HG03095 (cell line): ENCODE measurements at regions not wholly inside any gene's neighbourhood (a gene's known extent, or its start where the extent isn't known, plus 50 kb on each side); places are given as distances from the start of the nearest gene placed in this dataset.
"Not testable (repeated sequence)": the region's sequence is repeated elsewhere in the genome, so short reads cannot be mapped to it uniquely, and the experiment has no call there.

ENCODE experiments used
- ATAC-seq: cut with Tn5 transposase; IDR thresholded peaks from one replicate; pipeline ENCODE4 v1.9.1; 2021; ENCODE audit warnings: moderate library complexity; ENCODE audit not compliant: unreplicated experiment

GRCh38 chr1:78203410-78203982, 157.7 kb downstream of the GIPC2 start:
- not testable (repeated sequence) for ATAC-seq

- no peak for ATAC-seq
These were observed 164.4 kb downstream of the GIPC2 start for GRCh38 chr1:78210175-78210574.

DNA sequence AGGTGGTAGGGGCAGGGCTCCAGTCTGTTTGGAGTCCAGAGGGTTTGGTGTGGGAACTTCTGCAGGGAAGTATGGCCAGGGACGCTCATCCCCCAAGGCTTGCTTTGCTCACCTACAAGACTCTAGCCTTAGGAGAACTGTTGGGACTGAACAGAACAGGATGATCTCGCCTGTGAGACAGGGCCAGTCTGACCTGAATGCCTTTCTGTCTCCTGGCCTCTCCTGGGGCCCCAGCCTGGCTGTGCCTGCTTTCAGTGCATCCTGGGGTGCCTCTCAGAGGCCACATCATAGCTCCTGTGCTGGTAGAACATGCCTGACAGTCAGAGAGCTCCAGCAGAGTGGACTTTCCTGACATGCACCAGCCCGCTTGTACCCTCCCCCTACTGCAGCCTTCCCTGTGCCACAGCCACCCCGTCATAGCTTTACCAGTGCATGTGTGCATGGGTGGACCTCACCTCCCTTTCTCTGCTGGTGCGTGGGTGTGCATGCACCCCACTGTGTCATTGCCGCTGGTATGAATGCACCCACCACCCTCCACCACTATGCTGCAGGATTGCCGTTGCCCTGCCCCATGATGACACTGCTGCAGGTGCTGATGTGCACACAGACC, 165.8 kb downstream of the GIPC2 start:
- no peak for ATAC-seq

GRCh38 chr1:78214334-78214733, 168.6 kb downstream of the GIPC2 start:
- no peak for ATAC-seq

DNA sequence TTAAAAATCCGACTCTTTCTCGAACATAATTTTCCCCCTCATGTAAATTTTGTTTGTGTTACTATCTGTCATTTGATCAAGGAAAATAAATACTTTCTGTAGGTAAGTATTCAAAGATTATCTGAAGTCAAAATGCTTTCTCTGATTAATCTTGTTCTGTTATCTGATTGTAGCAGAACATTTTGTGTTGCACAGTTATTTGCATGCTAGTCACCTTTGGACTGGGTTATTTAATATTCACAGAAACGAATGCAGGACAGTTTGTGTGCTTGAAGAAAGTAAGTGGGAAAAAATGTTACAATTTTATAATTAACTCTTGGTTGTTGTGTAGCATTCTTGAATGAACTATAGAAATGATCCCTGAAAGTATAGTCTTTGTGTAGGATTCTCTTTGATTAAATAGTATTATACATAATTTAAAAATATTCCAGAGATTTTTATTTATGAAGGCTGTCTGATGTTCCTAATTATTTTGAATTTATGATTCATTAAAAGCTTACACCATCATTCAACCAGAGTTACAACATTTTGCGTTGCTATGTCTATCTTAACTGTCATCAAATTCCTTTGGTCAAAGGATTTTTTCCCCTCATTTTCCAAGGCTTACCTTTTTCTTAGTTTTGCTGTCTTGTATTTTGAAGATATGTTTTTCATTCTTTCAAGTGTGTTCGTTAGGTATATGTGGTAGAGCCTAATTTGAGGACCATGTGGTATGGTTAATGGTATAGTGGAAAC, 176.6 kb downstream of the GIPC2 start:
- no peak for ATAC-seq

DNA sequence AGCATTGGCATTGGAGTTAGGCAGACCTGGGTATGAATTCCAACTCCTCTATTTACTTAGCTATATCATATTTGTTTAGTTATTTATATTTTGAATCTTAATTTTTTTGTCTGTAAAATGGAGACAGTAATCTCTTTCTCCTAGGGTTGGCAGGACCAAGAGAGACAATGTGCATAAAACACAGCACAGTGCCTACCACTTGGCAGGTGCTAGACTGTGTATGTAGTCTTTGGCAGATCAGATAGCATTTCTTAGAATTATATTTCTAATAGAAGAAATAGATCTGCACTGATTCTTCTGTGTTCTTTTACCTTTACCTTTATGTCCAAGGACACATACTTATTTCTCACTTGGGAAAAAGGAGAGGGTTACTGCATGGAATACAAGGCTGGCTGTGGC, 177.2 kb downstream of the GIPC2 start:
- ATAC-seq = no peak

DNA sequence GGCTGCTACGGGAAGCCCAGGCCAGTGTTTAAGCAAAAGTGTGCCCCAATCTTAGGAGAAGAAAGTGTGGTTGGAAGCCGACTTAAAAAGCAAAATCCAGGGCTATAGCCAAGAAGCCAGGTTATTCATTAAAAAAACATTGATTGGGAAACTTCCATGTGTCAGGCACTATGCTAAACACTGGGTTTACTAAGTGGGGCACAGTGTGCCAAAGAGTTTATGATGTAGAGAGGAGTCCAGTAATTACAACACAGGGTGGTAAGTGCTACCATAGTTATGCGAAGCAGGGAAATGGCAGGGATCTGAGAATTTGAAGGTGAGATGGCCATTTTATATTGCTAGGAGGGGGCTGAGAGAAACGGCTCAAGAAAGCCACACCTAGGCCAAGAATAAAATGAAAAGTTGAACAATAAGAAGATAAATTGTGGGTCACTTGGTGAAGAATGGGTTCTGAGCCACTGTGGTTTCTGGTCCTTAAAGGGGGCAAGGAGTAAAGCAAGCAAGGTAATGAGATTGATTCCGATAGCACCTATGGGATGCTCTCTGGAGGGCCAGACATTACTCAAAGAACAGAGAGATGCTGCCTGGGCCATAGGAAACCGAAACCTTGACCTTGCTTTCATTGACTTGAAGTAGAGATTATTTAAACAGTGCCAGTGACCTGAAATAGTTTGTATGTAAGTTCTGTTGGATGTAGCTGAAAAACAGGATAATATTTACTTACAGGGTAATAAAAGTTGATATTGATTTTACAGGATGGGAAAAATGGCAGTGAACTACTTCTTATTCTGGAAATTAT, 177.8 kb downstream of the GIPC2 start:
- no peak for ATAC-seq

- no peak for ATAC-seq
These were observed 178.6 kb downstream of the GIPC2 start for GRCh38 chr1:78224246-78224785.

DNA sequence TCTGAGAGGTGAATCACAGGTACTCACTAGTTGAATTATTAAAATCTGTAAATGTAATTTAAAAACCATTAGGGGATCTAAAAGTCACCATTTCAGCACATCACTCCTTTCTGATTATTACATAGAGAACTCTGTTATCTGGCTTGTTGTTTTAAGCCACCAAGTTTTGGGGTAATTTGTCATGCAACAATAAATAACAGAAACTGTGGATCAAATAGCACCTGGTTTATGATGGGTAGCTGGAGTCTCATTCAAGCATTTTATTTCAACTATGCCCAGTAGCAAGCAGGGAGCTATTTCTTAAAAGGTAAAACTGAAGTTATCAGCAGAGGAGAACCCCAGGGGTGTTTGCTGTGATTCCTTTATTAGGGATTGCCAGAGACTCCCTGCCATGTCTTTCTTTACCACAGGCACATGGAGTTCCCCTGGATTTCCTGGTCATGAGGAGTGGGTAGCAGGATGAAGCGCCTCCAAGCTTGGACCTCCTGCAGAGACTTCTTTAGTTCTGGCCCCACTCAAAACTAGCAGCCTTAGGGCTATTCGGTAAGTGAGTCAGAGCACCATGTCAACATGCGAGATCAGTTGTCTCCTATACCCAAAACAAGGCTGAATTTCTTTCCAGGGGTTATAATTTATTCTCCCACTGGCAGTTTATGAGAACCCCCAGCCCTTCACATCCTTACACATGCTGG, 179.2 kb downstream of the GIPC2 start:
- no peak for ATAC-seq

DNA sequence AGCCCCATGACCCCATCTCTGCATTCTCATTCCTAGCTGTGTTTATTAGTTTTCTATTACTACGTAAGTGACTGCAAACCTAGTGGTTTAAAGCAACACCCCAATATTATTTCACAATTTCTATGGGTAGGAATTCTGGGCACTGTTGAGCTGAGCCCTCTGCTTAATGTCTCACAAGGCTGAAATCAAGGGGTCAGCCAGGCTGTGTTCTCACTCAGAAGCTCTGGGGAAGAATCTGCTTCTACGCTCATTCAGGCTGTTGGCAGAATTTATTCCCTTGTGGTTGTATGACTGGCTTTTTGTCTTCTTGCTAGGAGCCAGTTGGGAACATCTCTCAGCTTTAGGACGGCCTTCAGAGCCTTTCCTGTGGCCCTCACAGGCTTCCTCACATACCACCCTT, 181.0 kb downstream of the GIPC2 start:
- no peak for ATAC-seq

DNA sequence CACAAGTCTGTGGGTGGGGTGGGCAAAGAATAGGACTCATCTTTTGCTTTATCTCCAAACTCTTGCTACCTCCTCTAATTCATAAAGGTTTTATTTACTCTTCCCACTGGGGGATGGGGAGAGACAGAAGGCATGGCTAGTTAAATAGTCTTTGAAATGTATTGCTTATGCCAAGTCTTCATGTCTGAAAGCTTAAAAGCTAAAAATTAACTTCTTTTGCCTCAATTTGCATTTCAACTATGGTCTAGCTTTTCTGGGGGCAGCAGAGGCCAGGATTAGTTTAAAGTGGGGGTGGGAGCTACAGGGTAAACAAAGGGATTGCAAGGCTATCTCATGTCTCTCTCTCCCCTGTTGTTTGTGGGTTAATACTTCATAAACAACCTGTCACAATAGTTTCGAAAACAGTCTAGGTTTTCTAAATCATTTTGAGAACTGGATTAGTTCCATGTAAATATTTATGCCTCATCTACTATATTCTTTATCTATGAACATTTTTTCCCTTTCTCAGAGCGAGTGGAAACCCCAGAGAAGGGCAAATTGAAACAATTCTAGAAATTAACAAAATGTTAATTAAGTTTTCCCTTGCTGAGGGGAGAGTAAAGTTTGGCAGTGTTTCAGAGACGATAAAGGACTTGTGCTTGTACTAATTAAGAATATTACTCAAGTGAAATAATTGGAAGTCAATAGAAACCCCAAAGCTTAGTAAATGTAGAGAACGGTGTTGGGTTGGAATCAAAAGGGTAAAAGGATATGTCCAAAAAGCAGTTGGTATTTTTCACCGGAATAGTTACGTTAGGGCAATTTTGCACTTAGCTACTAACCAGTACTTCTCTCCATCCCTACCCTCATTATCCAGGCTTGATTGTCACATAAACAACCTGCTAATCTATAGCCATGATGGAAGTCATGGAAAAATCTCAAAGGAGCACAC, 182.2 kb downstream of the GIPC2 start:
- no peak for ATAC-seq

- no peak for ATAC-seq
These were observed 183.6 kb downstream of the GIPC2 start for GRCh38 chr1:78229344-78229743.

DNA sequence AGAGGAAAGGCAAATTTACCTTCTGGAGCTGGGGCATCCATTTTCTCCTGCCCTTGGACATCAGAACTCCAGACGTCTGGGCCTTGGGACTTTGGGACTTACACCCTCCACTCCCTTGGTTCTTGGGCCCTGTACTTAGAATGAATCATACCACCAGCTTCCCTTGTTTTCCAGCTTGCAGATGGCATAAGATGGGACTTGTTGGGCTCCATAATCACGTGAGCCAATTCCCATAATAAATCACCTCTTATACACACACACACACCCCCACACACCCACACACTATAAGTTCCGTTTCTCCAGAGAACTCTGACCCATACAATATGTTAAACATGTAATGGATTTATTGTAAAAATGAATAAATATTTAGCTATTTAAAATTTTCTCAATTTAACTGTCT, 185.7 kb downstream of the GIPC2 start:
- ATAC-seq = no peak

DNA sequence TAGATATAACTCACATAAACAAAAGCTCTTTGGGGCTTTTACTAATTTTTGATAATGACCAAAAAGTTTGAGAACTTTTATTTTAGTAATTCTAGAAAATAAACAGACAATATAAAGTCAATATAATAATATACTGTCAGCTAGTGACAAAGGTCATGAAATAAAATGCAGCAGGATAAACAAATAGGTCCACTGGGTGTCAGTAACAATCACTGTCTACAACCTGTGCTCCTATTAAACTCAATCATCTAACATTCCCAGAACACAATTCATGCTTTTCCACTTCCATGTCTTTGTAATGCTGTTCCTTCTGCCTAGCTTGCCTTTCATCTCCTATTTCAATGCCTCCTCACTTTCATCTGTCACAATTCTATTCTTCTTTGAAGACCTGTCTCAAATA, 186.1 kb downstream of the GIPC2 start:
- no peak for ATAC-seq

GRCh38 chr1:78232630-78233029, 186.9 kb downstream of the GIPC2 start:
- ATAC-seq = no peak

GRCh38 chr1:78234496-78234895, 188.7 kb downstream of the GIPC2 start:
- ATAC-seq = no peak

- no peak for ATAC-seq
These were observed 190.9 kb downstream of the GIPC2 start for GRCh38 chr1:78236716-78237115.

DNA sequence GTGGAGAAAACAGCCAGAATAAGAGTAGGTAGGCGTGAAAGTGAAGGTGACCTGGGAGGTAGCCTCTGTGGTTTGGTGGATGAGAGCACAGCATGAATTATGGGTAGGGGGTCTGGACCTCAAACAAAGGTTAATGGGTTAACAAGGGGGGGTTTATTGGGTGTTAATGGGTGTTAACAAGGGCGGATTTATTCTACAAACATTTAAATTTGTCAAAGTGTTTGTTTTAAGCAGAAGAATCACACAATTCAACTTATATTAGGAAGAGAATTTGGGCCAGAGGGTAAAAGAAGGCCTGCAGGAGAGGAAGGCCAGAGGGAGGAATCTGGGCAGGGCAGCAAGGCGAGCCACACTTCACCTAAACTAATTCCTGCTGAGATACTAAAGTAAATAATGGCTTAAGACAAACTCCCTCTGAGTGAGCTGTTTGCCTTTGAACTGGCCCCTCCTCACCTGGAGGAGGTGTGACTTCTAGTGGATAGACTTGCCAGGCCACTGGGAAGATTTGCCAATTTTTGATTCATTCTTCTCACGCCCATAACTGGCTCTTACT, 191.7 kb downstream of the GIPC2 start:
- no peak for ATAC-seq

DNA sequence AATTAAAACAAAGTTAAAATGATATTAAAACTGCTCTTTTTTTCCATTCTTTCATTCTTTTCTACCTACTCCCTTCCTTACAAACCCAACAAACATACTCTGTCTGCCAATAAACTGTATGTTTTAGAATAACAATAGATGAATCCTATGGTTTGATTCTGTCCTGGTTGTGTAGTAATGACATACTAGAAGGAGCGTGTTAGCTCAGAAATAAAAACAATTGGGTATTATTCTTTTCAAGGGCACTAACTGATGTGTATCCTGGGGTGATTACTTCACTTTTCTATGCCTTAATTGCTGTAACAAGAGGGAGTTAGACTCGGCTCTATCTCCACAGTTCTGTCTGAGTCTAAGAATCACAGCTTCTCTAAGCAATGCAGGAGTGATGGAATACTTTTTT, 194.4 kb downstream of the GIPC2 start:
- ATAC-seq = no peak
